ENCODE measurements at regions not wholly inside any gene's neighbourhood (a gene's known extent, or its start where the extent isn't known, plus 50 kb on each side); places are given as distances from the start of the nearest gene placed in this dataset.

- DNase-seq (ENCODE audit: low read depth in 2 of 2) = no peak
Measured at GRCh38 chr2:41933046-41933420, 114.8 kb upstream of the PKDCC start.

- no peak for DNase-seq (ENCODE audit: low read depth in 2 of 2)
Measured at GRCh38 chr2:41933585-41934320, 114.1 kb upstream of the PKDCC start.

GRCh38 chr2:41934329-41934958, 113.4 kb upstream of the PKDCC start:
- no peak for DNase-seq (ENCODE audit: low read depth in 2 of 2)

- no peak for DNase-seq (ENCODE audit: low read depth in 2 of 2)
Measured at GRCh38 chr2:41935002-41935401, 112.8 kb upstream of the PKDCC start.

GRCh38 chr2:41935825-41936224, 112.0 kb upstream of the PKDCC start:
- no peak for DNase-seq (ENCODE audit: low read depth in 2 of 2)

GRCh38 chr2:41936771-41937463, 110.9 kb upstream of the PKDCC start:
- no peak for DNase-seq (ENCODE audit: low read depth in 2 of 2)

- no peak for DNase-seq (ENCODE audit: low read depth in 2 of 2)
Measured at GRCh38 chr2:41937464-41937906, 110.3 kb upstream of the PKDCC start.

- no peak for DNase-seq (ENCODE audit: low read depth in 2 of 2)
Measured at GRCh38 chr2:41937921-41938708, 109.7 kb upstream of the PKDCC start.

- DNase-seq (ENCODE audit: low read depth in 2 of 2) = no peak
Measured at GRCh38 chr2:41940060-41940744, 107.6 kb upstream of the PKDCC start.

- DNase-seq (ENCODE audit: low read depth in 2 of 2) = no peak
Measured at GRCh38 chr2:41940745-41941063, 107.1 kb upstream of the PKDCC start.

GRCh38 chr2:41941831-41942230, 106.0 kb upstream of the PKDCC start:
- no peak for DNase-seq (ENCODE audit: low read depth in 2 of 2)

- no peak for DNase-seq (ENCODE audit: low read depth in 2 of 2)
Measured at GRCh38 chr2:41942278-41942677, 105.5 kb upstream of the PKDCC start.

- no peak for DNase-seq (ENCODE audit: low read depth in 2 of 2)
Measured at GRCh38 chr2:41943159-41943558, 104.7 kb upstream of the PKDCC start.

GRCh38 chr2:41944220-41944880, 103.5 kb upstream of the PKDCC start:
- no peak for DNase-seq (ENCODE audit: low read depth in 2 of 2)

GRCh38 chr2:41947701-41948396, 100.0 kb upstream of the PKDCC start:
- no peak for DNase-seq (ENCODE audit: low read depth in 2 of 2)

GRCh38 chr2:41948397-41948763, 99.4 kb upstream of the PKDCC start:
- DNase-seq (ENCODE audit: low read depth in 2 of 2) = no peak

GRCh38 chr2:41949091-41949882, 98.5 kb upstream of the PKDCC start:
- DNase-seq (ENCODE audit: low read depth in 2 of 2) = no peak

- DNase-seq (ENCODE audit: low read depth in 2 of 2) = no peak
Measured at GRCh38 chr2:41949883-41950665, 97.7 kb upstream of the PKDCC start.

- no peak for DNase-seq (ENCODE audit: low read depth in 2 of 2)
Measured at GRCh38 chr2:41950666-41950960, 97.2 kb upstream of the PKDCC start.
